HepG2 (cell line): ENCODE measurements at regions not wholly inside any gene's neighbourhood (a gene's known extent, or its start where the extent isn't known, plus 50 kb on each side); places are given as distances from the start of the nearest gene placed in this dataset.
"Not testable (repeated sequence)": the region's sequence is repeated elsewhere in the genome, so short reads cannot be mapped to it uniquely, and the experiment has no call there.

Source experiments
- NFRKB ChIP-seq: fragments of 450-650 bp; IDR thresholded peaks from 2 replicates; pipeline ENCODE4 v1.6.1; 2017
- POLR2A ChIP-seq, 2 experiments: IDR thresholded peaks; 2 replicates each; pipeline ENCODE4 v1.6.1; 2011; ENCODE audit warnings: low read depth in 2 of 2, low read length in 2 of 2, mild to moderate bottlenecking in 1 of 2, moderate library complexity in 1 of 2; ENCODE audit not compliant: insufficient read depth in 1 of 2
- RFXAP ChIP-seq: sonication (generic); formaldehyde crosslinking; IDR thresholded peaks from 2 replicates; pipeline ENCODE4 v1.4.0; 2020; ENCODE audit warnings: missing genetic modification reagents, borderline replicate concordance
- SRF ChIP-seq: IDR thresholded peaks from 2 replicates; pipeline ENCODE4 v1.6.1; 2011; ENCODE audit warnings: mild to moderate bottlenecking, low read depth, low read length, moderate library complexity
- ZFP36 ChIP-seq: fragments of 150-350 bp; IDR thresholded peaks from 2 replicates; pipeline ENCODE4 v1.6.1; 2018; ENCODE audit warnings: borderline replicate concordance, low read length, low read depth; ENCODE audit not compliant: partially characterized antibody
- ZNF274 ChIP-seq: sonication (generic); formaldehyde crosslinking; IDR thresholded peaks from 2 replicates; pipeline ENCODE4 v1.5.1; 2020; ENCODE audit warnings: mild to moderate bottlenecking, missing genetic modification reagents
- TF ChIP-seq, protein P1 (sequence below): sonication (generic); formaldehyde crosslinking; IDR thresholded peaks from 2 replicates; pipeline ENCODE4 v1.9.0; 2021; ENCODE audit warnings: missing genetic modification reagents, borderline replicate concordance

DNA sequence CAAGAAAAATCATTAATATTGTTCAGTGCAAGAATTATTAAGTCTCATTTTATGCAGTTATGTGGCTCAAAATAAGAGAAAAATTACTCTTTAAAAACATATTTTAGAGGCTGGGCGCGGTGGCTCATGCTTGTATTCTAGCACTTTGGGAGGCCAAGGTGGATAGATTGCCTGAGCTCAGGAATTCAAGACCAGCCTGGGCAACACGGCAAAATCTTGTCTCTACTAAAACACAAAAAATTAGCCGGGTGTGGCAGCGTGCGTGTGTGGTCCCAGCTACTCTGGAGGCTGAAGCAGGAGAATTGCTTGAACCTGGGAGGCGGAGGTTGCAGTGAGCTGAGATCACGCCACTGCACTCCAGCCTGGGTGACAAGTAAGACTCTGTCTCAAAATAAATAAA is 87.9 kb upstream of the STK39 start:
- not testable (repeated sequence) for TF ChIP-seq RFXAP (CRISPR knock-in tag); POLR2A (IDR thresholded peaks at IDR 0.05; ENCODE audit: insufficient read depth in 1 of 2, low read depth in 2 of 2, low read length in 2 of 2); NFRKB; ZNF274 (CRISPR knock-in tag); ZFP36; SRF
- TF ChIP-seq, protein P1, sequence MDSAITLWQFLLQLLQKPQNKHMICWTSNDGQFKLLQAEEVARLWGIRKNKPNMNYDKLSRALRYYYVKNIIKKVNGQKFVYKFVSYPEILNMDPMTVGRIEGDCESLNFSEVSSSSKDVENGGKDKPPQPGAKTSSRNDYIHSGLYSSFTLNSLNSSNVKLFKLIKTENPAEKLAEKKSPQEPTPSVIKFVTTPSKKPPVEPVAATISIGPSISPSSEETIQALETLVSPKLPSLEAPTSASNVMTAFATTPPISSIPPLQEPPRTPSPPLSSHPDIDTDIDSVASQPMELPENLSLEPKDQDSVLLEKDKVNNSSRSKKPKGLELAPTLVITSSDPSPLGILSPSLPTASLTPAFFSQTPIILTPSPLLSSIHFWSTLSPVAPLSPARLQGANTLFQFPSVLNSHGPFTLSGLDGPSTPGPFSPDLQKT (CRISPR knock-in tag): not testable (repeated sequence)
